ENCODE measurements at regions not wholly inside any gene's neighbourhood (a gene's known extent, or its start where the extent isn't known, plus 50 kb on each side); places are given as distances from the start of the nearest gene placed in this dataset.

DNA sequence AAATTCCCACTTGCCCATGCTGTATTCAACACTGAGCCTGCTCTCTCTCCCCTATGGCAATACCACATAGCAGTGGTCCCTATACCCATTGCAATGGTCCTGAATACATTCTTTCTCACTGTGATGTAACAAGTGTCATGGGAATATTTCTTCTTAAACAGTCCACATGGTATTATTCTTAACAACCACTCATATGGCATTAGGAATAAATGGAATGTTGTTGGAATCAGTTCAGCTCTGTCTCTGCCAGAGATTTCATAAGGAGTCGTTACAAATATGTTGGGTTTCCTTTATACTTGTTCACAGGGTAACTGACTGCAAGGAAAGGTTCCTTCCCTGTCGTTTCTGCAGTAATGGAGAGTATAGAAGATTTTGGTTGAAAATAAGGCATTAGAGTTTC lies 128.3 kb upstream of the SPATA13 start:
- Histone ChIP-seq H3K36me3 (no peaks in the 10 kb centered on the region), H3K9me3 (no peaks in the 10 kb centered on the region), H3K27me3 (no peaks in the 10 kb centered on the region), H3K4me3 (no peak overlapping the region)
- DNase-seq: no peak

DNA sequence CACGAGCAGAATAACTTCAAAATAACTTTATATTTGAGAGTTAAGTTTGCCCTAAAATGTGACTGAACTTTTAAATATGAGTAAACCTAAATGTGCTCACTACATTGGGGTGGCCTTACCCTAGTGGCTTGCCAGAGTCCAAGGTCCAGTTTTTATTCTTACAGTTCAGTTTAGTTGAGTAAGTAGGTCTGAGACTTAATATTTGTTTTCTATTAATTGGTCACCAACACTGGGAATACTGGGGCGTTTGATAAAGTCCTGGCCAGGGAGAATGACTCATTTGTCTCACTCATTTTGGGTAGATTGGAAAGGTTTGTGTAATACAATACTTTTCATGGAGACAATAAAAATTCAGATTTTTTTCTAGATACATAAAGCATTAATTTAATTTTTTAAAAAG lies 127.8 kb upstream of the SPATA13 start:
- H3K27me3 ChIP-seq: no peaks in the 10 kb centered on the region
- H3K36me3 ChIP-seq: no peaks in the 10 kb centered on the region
- no peaks in the 10 kb centered on the region for H3K9me3 ChIP-seq
- H3K4me3 ChIP-seq: no peak overlapping the region
- DNase-seq: peak; percentile 12

DNA sequence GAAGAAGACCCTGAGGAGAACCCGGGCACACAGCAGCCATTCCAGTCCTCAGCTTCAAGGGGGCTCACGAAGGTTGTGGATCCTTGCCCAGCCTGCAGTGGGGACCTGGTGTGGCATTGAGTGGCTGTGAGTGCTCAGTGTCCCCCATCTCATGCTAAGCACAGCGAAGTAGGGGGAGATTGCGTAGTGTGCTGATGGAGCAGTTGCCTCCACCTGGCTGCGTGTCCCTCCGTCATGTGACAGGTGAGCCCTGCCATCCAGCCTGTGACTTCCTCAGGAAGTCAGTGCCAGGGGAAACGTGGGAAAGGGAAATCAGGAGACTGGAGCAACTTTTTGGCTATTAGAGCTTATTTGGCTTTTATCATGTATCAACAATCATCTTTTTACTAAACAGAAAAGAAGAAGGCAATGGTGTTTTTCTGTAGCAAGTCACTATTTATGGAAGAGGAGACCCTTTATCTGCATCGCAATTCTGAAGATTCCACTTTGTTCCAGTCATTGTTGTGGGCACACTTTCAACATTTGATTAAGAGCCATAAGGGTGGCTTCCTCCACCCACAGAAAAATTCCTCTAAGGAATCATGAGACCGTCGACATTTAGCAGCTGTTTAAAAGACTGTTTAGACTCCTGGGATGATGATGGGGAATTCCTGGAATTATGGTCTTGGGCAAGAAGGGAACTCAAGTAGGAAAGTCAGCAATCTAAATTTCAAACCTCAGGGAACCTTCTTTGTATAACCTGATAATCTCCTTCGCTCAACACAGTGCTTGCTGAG lies 126.8 kb upstream of the SPATA13 start:
- Histone ChIP-seq H3K9me3 (no peaks in the 10 kb centered on the region), H3K4me3 (no peak overlapping the region), H3K36me3 (no peaks in the 10 kb centered on the region), H3K27me3 (no peaks in the 10 kb centered on the region)
- DNase-seq: no peak

DNA sequence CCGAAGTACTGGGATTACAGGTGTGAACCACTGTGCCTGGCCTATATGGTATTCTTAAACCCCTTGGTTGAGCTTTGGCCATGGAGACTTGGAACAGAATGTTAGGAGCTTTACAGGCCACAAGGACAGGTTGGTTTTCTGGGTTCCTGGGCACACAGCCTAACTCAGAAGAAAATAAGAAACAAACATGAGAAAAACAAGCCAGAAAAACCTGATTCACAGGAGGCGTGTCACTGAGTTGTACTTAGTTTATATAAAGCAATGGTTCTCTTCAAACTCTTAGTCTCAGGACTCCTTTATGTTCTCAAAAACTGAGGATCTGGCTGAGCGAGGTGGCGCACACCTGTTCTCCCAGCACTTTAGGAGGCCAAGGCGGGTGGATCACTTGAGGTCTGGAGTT lies 125.1 kb upstream of the SPATA13 start:
- no peak for DNase-seq
- Histone ChIP-seq H3K27me3 (no peaks in the 10 kb centered on the region), H3K36me3 (no peaks in the 10 kb centered on the region), H3K9me3 (no peaks in the 10 kb centered on the region), H3K4me3 (no peak overlapping the region)

DNA sequence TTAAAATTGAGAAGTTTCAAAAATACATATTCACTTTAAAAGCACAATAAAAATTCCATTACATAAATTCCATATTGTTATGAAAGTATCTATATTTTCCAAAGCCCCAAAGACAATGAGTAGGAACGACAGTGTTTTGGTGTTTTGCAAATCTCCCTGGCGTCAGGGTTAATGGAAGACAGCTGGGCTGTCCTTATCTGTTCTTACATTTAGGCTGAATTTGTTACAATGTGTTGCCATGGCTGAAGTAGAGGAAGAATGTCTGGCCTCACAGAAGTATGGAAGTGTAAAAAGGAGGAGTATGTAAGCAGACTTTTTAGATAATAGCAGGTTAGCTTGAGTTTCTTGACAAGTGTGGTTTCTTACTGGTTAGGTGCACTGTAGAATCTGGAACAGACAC lies 124.4 kb upstream of the SPATA13 start:
- DNase-seq: no peak
- H3K36me3 ChIP-seq: no peaks in the 10 kb centered on the region
- no peak overlapping the region for H3K4me3 ChIP-seq

DNA sequence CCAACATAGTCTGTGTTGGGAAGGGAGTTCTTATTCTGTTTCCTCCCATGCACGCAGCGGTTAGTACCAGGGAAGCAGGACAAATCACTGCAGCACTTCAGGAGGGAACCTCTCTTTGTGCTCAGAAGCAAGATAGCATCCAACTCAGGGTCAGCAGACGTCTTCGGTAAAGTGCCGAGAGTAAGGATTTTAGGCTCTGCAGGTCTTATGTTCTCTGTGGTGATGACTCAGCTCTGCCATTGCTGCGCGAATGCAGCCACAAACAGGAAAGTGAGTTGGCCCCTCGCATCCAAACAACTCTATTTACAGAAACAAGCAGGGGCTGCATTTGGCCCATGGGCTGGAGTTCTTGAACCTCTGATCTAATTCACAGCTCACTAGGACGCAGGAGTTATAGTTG lies 122.1 kb upstream of the SPATA13 start:
- Histone ChIP-seq H3K27me3 (no peaks in the 10 kb centered on the region), H3K9me3 (no peaks in the 10 kb centered on the region), H3K4me3 (no peak overlapping the region), H3K36me3 (no peaks in the 10 kb centered on the region)
- peak; percentile 55 for DNase-seq

More for the DNA sequence above, 124.4 kb upstream of the SPATA13 start:
- Histone ChIP-seq H3K9me3 (no peaks in the 10 kb centered on the region), H3K27me3 (no peaks in the 10 kb centered on the region)

DNA sequence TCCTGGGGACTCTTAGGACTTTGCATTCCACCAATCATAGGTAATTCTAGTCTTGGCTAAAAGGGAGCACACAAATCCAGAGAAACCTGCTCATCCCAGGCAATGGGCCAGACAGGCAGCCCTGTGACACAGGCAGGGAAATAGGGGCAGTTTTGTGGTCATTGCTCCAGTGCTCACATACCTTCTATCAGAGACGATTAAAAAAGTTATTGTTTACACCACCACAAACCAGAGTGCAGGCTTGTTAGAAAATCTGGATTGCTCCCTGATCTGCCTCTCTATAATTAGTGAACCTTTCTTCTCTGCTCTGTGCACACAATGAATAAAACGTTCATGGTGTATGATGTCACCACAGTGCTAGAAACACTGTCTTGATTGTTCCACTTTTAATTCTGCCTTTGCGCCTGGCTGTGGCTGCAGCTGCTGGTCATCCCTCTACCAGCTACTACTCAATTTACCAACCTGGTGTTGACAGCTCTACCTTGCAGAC lies 121.6 kb upstream of the SPATA13 start:
- no peaks in the 10 kb centered on the region for H3K27me3 ChIP-seq
- no peaks in the 10 kb centered on the region for H3K9me3 ChIP-seq
- H3K36me3 ChIP-seq: no peaks in the 10 kb centered on the region
- peak; percentile 48 for DNase-seq
- H3K4me3 ChIP-seq: no peak overlapping the region

DNA sequence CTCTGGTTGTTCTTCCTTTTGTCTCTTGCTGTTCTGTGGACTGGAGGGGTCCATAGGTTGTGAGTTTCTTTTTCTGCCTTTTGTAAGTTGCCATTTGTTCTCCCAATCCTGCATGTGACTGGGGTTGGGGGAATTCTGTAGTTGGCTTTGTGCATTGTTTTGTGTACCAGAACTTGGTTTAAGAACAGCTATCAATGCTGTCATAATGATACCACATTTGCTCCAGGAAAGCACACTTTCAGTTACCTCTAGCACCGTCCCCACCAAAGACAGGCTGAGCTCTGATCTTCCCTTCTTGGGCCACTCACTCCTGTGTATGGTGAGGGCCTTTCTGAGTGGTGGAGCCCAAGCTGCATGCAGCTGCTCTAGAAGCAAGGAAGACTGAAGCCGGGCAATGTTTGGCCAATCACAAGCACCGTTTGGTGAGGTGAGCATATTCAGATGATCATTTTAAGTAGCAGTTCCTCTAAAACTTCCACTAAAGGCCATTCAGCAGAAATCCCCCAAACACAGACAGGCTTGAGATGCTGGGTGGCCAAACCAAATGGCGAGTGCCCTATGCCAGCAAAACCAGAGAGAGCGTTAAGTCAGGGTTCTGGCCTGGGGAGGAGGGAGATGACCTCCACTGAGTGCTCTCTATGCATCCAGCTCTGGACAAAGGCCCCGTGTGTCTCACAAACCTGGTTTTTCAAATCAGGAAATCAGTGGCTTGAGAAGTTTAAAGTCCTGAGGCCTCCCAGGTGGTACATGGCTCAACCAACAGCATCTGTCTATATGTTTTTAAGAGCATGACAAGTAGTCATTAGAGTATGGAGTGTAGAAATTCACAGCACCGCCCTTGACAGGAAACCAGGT lies 120.7 kb upstream of the SPATA13 start:
- Histone ChIP-seq H3K36me3 (no peaks in the 10 kb centered on the region), H3K4me3 (no peak overlapping the region)

DNA sequence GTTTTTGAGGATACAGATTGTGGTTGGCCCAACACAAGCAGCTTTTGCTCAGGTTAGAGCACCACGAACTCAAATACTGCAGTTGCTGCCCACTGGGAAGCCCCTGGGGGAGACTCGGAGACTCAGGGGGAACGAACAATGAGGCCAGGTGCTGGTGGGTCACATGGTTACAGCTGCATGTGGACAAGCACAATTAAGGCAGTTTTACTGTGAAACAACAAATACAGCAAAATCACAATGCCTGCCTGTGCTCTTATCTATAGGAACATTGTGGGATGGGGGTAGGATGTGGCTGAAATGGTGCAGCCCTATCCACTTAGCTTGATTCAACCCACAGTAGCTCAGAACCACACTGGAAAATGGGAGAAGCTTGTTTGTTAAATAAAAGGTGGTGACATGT lies 119.7 kb upstream of the SPATA13 start:
- Histone ChIP-seq H3K27me3 (no peaks in the 10 kb centered on the region), H3K9me3 (peaks cover 3% of the 10 kb centered on the region; the same call in 1 of the 2 replicates), H3K36me3 (no peaks in the 10 kb centered on the region), H3K4me3 (no peak overlapping the region)
- DNase-seq: no peak

More for the DNA sequence above, 120.7 kb upstream of the SPATA13 start:
- Histone ChIP-seq H3K9me3 (0 out of 2 replicates have a peak, but pooled peaks cover under 1% of the 10 kb centered on the region), H3K27me3 (no peaks in the 10 kb centered on the region)
- DNase-seq: no peak

DNA sequence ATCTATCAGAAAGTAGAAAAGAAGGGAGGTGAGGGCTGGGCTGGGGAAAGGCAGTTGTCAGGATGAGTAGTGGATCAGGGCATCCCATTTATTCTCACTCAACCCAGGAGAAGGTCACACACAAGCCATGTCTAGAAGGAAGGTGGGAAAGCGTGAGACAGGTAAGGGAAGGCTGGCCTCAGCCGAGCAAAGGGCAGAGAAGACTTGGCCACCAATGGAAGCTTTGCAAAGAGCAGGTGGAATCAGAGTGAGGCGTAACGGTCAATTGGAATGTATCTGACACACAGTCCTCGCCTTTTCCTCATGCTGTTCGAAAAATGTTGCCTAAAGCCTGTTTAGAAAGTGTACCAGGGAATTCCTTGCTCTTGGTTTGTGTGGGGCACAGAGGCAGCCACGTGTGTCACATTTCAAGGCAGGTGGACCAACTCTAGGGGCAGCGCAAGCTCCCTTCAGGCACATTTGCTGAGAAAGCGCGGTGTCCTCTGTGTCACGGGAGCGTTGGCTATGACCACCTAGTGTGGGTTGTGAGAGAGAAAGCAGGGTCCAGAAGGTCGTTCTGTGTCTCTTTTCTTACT lies 118.8 kb upstream of the SPATA13 start:
- no peak overlapping the region for H3K4me3 ChIP-seq
- no peaks in the 10 kb centered on the region for H3K36me3 ChIP-seq
- H3K9me3 ChIP-seq: peaks cover 9% of the 10 kb centered on the region
- no peaks in the 10 kb centered on the region for H3K27me3 ChIP-seq
- DNase-seq: no peak

DNA sequence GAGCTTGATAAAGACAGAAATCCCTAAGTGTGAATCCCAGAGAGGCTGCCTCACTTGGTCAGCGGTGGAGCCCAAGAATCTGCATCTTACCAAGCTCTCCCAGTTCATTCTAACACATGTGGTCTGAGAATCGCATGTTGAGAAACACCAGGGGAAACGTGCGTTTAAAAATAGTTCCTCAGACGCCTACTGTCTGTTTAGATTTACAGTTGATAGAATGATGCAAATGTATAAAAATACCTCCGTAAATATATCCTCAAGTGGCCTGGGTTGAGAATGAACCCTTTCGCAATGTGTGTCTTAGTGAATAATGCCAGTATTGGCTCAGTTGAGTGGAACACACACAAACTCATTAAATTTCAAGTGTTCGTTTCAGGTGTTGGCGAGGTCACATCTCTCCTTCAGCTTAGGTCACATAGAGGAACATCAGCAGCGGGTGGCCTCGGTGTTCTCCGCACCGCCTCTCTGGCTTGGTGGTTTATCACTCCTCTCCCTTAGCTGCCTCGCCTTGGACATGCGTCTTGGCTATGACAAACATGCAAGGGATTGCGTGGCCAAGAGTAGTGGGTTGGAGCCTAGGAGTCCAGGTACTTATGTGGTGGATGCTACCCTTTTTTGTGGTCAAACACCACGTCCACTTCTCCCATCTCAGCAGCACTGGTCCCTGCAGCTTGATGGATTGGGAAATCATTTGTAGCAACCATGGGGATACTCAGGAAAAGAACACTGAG lies 117.6 kb upstream of the SPATA13 start:
- no peaks in the 10 kb centered on the region for H3K27me3 ChIP-seq
- peaks cover 19% of the 10 kb centered on the region for H3K9me3 ChIP-seq
- H3K36me3 ChIP-seq: no peaks in the 10 kb centered on the region
- H3K4me3 ChIP-seq: no peak overlapping the region
- DNase-seq: no peak

DNA sequence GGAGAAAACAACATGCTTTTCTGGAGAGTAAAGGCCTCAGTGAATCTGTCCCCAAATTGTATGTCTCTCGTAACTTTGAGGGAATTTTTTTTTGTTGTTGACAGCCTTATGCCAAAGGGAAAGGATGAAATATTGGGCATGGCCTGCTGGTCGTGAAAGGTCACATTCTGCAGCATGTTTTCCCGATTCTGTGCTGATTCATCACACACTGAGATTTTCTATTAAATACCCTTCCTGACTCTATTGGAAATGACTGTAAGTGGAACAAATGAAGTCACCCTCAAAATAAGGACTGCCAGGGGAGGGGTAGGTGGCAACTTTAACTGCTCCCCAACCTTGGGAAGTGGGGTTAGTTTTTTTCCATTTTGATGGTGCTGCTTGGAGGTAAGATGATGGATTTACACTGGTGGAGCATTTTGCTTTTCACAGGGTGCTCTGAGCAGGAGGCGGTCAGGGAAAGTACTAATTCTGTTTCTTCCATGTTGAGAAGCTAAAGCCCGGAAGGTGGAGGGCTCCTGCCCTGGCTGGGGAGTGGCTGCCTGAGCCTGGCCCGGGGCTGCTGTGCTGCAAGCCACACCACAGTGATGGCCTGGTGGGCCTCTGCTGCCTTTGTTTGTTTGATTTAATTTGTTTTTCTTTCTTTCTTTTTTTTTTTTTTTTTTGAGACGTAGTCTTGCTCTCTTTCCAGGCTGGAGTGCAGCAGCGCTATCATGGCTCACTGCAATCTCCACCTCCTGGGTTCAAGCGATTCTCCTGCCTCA lies 116.8 kb upstream of the SPATA13 start:
- DNase-seq: no peak
- Histone ChIP-seq H3K4me3 (no peak overlapping the region), H3K36me3 (no peaks in the 10 kb centered on the region)

DNA sequence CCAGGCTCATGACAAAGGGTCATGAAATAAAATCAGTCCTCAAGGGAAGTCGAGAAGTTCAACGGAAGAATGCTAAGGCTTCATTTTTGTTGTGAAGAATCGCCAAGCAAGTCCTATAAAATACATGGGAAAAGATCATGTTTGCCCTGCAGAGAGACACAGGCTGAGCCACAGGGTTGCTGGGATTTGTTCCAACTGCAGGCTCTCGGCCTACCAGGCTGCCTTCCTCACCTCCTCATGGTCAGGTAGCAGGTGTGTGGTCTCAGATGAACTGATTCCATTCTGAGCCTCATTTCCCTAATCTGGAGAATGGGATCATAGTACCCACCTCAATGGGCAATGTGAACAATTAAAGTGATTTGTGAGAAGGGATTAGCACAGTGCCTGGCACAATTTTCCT lies 114.9 kb upstream of the SPATA13 start:
- H3K27me3 ChIP-seq: no peaks in the 10 kb centered on the region
- no peak for DNase-seq
- H3K36me3 ChIP-seq: no peaks in the 10 kb centered on the region
- no peak overlapping the region for H3K4me3 ChIP-seq
- peaks cover 28% of the 10 kb centered on the region for H3K9me3 ChIP-seq

More for the DNA sequence above, 116.8 kb upstream of the SPATA13 start:
- Histone ChIP-seq H3K9me3 (peaks cover 21% of the 10 kb centered on the region), H3K27me3 (no peaks in the 10 kb centered on the region)

DNA sequence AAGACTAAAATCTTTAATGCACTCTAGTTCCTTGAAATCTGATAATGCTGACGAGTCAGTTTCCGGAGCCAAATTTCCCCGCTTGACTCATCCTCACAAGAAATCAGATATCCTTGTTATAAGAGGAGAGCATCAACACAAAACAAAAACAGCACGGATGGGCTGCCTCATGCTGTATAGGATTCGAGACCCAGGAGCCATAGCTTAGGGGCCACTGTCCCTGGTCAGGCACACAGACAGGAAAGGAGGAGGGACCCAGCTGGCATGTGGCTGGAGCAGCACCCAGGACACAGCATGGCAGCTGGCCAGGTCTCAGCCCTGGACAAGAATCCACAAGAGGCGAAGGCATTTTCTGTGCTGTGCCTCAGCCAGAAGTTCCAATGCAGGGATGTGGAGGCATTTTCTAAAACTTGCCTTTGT lies 110.2 kb upstream of the SPATA13 start:
- peaks cover 26% of the 10 kb centered on the region for H3K9me3 ChIP-seq
- no peaks in the 10 kb centered on the region for H3K27me3 ChIP-seq
- no peaks in the 10 kb centered on the region for H3K36me3 ChIP-seq
- DNase-seq: peak; percentile 58
- no peak overlapping the region for H3K4me3 ChIP-seq

DNA sequence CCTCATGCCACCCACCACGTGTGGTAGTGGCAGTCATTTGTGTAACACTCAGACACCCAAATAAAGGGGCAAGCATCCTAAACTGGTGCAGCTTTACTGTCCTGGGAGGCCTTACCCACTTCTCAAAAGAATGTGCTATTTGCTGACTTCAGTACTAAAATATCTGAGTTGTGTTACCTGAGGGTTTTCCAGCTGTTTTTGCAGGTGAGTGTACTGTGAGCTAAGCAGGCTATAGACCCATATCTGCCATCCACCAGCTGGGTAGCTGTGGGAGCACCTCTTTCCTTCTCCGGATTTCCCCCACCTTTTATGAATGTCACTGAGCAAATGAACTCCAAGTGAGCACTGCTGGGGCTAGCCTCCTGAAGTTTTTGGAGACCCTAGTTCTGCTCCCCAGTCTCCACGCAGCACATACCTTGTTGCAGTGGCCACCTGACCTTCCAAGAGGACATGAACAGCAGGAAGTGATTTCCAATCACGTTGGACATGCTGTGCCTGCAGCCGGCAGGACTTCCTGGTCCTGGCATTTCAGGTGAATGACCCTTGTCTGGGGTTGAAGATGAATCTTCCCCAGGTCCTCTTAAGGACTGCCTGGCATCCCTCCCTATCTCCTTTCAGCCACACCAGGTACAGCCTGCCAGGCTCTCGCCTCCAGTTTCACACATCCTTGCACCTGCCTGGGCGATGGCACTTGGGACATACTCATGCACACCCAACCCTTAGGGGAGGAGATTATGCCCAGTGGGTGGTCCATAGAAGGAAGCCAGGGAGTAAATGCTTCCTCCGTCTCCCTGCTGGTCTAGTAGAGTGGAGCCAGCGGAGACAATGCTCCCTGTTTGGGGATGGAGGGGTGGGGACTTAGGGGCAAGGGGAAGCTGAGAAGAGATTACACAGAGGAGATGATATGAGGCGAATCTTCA lies 109.5 kb upstream of the SPATA13 start:
- H3K9me3 ChIP-seq: peaks cover 24% of the 10 kb centered on the region
- H3K27me3 ChIP-seq: no peaks in the 10 kb centered on the region
- DNase-seq: no peak
- no peaks in the 10 kb centered on the region for H3K36me3 ChIP-seq
- H3K4me3 ChIP-seq: no peak overlapping the region

Measured in MG63 (cell line).